CD4-positive, alpha-beta T cell (primary cell): ENCODE measurements at regions not wholly inside any gene's neighbourhood (a gene's known extent, or its start where the extent isn't known, plus 50 kb on each side); places are given as distances from the start of the nearest gene placed in this dataset.

Experiments
- ATAC-seq: fragments of 200-7000 bp; cut with Tn5 transposase; one replicate; pipeline ENCODE4 v1.10.0; 2022; ENCODE audit warnings: mild to moderate bottlenecking; ENCODE audit not compliant: poor library complexity
- CTCF ChIA-PET: fragments of 350-600 bp; sonication (Branson Sonifier 250); formaldehyde crosslinking; loops from one replicate; lab custom pipeline; 2021; ENCODE audit warnings: antibody characterized with exemption, inconsistent platforms; lab: Charles Lee
- POLR2A ChIA-PET: fragments of 350-600 bp; sonication (Branson Sonifier 250); formaldehyde crosslinking; loops from one replicate; lab custom pipeline; 2021; ENCODE audit warnings: antibody characterized with exemption, inconsistent platforms; lab: Charles Lee
- DNase-seq, 14 experiments: peaks; one replicate each; pipeline ENCODE4 v3.0.0-alpha.2; 2013 to 2020; ENCODE audit warnings: mixed read lengths in 2 of 14
- H3K27ac ChIP-seq, 2 donors: one replicate each; pipeline versions ENCODE4 v1.5.1 to v1.7.0; 2013; ENCODE audit warnings: low read length in 2 of 2, low read depth in 1 of 2, mild to moderate bottlenecking in 1 of 2
- H3K27me3 ChIP-seq, 2 experiments: 1 replicate in 1 of 2; 2 replicates in 1 of 2; pipeline versions ENCODE4 v1.6.1 to v1.7.0; 2013; ENCODE audit warnings: low read length in 2 of 2, control low read depth in 1 of 2, mild to moderate bottlenecking in 1 of 2, moderate library complexity in 1 of 2; ENCODE audit not compliant: insufficient read depth in 2 of 2, control insufficient read depth in 1 of 2
- H3K36me3 ChIP-seq: one replicate; pipeline ENCODE4 v1.6.1; 2013; ENCODE audit warnings: low read length, control low read depth; ENCODE audit not compliant: insufficient read depth
- H3K4me1 ChIP-seq: one replicate; pipeline ENCODE4 v1.6.1; 2013; ENCODE audit warnings: low read length, control low read depth; ENCODE audit not compliant: insufficient read depth
- H3K4me3 ChIP-seq: one replicate; pipeline ENCODE4 v1.5.1; 2013; ENCODE audit warnings: mild to moderate bottlenecking, low read length, moderate library complexity
- H3K9me3 ChIP-seq, 2 experiments: 1 replicate in 1 of 2; 2 replicates in 1 of 2; pipeline versions ENCODE4 v1.6.1 to v1.7.0; 2013; ENCODE audit warnings: low read length in 2 of 2, mild to moderate bottlenecking in 2 of 2, control low read depth in 1 of 2, moderate library complexity in 1 of 2; ENCODE audit not compliant: control insufficient read depth in 1 of 2, insufficient read depth in 1 of 2
- H3K27ac Mint-ChIP-seq: one replicate; pipeline ENCODE4 v1.8.0; 2020; ENCODE audit warnings: mixed read lengths
- H3K27me3 Mint-ChIP-seq: one replicate; pipeline ENCODE4 v1.8.0; 2021; ENCODE audit warnings: mixed read lengths
- H3K36me3 Mint-ChIP-seq: one replicate; pipeline ENCODE4 v1.8.0; 2021; ENCODE audit warnings: low read depth, mixed read lengths
- H3K4me1 Mint-ChIP-seq: one replicate; pipeline ENCODE4 v1.8.0; 2021; ENCODE audit warnings: low read depth, mixed read lengths
- H3K4me3 Mint-ChIP-seq: one replicate; pipeline ENCODE4 v1.8.0; 2020; ENCODE audit warnings: mild to moderate bottlenecking, mixed read lengths
- H3K9me3 Mint-ChIP-seq: one replicate; pipeline ENCODE4 v1.8.0; 2020; ENCODE audit warnings: mixed read lengths
- intact Hi-C, 2 experiments: fragments of 100-400 bp; cut with DNase I in 1 of 2; cut with micrococcal nuclease in 1 of 2; formaldehyde crosslinking; loops; one replicate each; pipeline versions ENCODE4 v1.15.1 to v1.9.0; 2023 to 2025; cut with DNase I, micrococcal nuclease
- TF ChIP-seq, protein P1 (sequence below): fragments of 200-600 bp; IDR thresholded peaks from one replicate; pipeline ENCODE4 v1.8.0; 2022; ENCODE audit warnings: antibody characterized with exemption, mild to moderate bottlenecking

DNA sequence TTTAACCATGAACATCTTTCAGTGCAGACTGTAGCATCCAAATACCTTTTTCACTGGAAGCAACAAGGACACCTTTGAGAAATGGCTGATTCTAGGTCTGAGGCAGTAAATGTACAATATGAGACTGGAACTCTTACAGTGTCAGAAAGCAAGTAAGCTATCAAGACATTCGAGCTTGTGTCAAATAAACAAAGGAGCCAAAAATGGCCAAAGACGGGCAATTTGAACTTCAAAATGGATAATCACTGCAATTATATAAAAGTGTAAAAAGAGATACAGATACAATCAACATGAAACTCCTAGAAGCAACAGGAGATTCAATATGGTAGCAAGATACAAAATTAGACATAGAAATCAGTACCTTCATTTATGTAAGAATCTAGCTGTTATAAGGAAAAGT lies 138.5 kb upstream of the CCDC54 start:
- Mint-ChIP-seq H3K27ac (no peak overlapping the region), H3K4me1 (peaks cover 13% of the 10 kb centered on the region), H3K4me3 (peak overlapping the region; percentile 92), H3K36me3 (no peaks in the 10 kb centered on the region), H3K9me3 (no peaks in the 10 kb centered on the region), H3K27me3 (peaks cover 7% of the 10 kb centered on the region)
- no peaks in the 10 kb centered on the region for H3K27me3 ChIP-seq
- ATAC-seq (no peak), DNase-seq (no peak)
- intact Hi-C loops, result loop anchor here (5.0 to 10.0 kb wide), 8 partner anchors 284 to 1314 kb away; partner anchors contain the start of gene BBX (in 1 of the 2)
- ChIA-PET POLR2A (no interaction called here), CTCF (no interaction called here)
- no peak overlapping the region for H3K4me3 ChIP-seq
- no peaks in the 10 kb centered on the region for H3K9me3 ChIP-seq
- TF ChIP-seq, protein P1, sequence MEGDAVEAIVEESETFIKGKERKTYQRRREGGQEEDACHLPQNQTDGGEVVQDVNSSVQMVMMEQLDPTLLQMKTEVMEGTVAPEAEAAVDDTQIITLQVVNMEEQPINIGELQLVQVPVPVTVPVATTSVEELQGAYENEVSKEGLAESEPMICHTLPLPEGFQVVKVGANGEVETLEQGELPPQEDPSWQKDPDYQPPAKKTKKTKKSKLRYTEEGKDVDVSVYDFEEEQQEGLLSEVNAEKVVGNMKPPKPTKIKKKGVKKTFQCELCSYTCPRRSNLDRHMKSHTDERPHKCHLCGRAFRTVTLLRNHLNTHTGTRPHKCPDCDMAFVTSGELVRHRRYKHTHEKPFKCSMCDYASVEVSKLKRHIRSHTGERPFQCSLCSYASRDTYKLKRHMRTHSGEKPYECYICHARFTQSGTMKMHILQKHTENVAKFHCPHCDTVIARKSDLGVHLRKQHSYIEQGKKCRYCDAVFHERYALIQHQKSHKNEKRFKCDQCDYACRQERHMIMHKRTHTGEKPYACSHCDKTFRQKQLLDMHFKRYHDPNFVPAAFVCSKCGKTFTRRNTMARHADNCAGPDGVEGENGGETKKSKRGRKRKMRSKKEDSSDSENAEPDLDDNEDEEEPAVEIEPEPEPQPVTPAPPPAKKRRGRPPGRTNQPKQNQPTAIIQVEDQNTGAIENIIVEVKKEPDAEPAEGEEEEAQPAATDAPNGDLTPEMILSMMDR, result no peak
- H3K27ac ChIP-seq, result no peak overlapping the region
- no peaks in the 10 kb centered on the region for H3K36me3 ChIP-seq
- H3K4me1 ChIP-seq, result peaks cover 14% of the 10 kb centered on the region

DNA sequence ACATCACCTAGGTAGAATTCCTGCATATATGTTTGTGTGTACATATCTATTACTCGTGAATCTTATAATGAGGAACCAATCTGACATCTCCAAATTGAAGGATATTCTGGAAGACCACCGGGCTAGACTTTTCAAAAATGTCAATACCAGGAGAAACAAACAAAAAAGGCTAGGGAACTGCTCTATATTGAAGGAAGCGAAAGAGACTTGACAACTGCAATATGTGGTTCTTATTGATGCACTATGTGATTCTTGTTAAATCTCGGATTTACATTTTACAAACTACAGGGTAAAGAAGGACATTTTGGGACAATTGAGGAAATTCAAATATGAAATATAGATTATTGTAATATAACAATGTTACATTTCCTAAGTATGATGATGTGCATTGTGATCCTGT lies 137.5 kb upstream of the CCDC54 start:
- TF ChIP-seq, protein P1, result no peak
- CTCF ChIA-PET, result no interaction called here
- Histone ChIP-seq H3K27ac (no peak overlapping the region), H3K9me3 (no peaks in the 10 kb centered on the region), H3K4me1 (peaks cover 14% of the 10 kb centered on the region), H3K27me3 (no peaks in the 10 kb centered on the region), H3K36me3 (no peaks in the 10 kb centered on the region), H3K4me3 (no peak overlapping the region)
- no peaks in the 10 kb centered on the region for H3K9me3 Mint-ChIP-seq
- no peaks in the 10 kb centered on the region for H3K36me3 Mint-ChIP-seq
- POLR2A ChIA-PET, result no interaction called here
- H3K4me3 Mint-ChIP-seq, result peak overlapping the region; percentile 92
- H3K27me3 Mint-ChIP-seq, result peaks cover 7% of the 10 kb centered on the region
- H3K27ac Mint-ChIP-seq, result no peak overlapping the region
- intact Hi-C loops, result loop anchor here (5.0 to 10.0 kb wide), 9 partner anchors 283 to 1313 kb away; partner anchors contain the start of gene BBX (in 1 of the 2)
- peaks cover 13% of the 10 kb centered on the region for H3K4me1 Mint-ChIP-seq
- ATAC-seq (no peak), DNase-seq (no peak)

DNA sequence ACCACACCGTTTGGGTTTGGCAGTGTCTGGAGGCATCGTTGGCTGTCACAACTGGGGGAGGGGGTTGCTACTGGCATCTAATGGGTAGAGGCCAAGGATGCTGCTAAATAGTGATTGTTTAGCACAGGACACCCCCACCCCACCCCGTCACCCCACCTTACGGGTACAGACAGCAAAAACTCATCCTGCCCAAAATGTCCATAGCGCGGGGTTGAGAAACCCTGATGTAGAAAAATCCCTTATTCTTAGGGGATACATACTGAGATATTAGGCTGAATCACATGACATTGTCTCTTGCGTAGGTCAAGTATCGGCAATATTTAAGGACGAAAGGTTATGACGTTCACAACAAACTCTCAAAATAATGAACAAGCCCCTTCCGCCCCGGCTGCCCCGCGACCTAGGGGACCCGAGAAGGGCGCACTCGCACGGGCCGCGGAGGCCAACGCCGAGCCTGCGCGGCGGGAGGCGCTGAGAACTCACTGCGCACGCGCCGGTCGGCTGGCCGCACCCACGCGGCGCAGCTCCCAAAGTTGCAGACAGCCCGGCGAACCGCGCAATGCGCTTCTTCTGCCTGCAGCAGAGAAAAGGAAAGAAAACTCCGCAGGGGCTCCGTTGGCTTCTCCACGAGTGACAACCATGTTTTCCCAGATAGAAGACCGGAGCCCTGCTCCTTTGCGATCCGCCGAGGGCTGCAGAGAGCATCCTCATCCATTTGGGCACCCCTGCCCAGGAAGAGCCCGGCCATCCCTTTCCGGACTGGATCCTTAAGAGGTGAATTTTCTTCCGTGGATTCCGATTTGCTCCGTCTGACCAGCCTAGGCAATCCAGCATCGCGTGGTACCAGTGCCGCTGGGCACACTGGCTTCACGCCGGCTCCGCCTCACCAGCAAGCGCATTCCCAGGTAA lies 136.8 kb upstream of the CCDC54 start:
- Histone ChIP-seq H3K27me3 (no peaks in the 10 kb centered on the region), H3K27ac (no peak overlapping the region), H3K9me3 (no peaks in the 10 kb centered on the region), H3K36me3 (no peaks in the 10 kb centered on the region), H3K4me1 (peaks cover 14% of the 10 kb centered on the region), H3K4me3 (peak overlapping the region; percentile 70)
- Mint-ChIP-seq H3K9me3 (no peaks in the 10 kb centered on the region), H3K4me1 (peaks cover 13% of the 10 kb centered on the region), H3K27me3 (peaks cover 7% of the 10 kb centered on the region), H3K27ac (peak overlapping the region; percentile 40), H3K36me3 (no peaks in the 10 kb centered on the region), H3K4me3 (peak overlapping the region; percentile 92)
- intact Hi-C loops, result loop anchor here in 1 of 2 experiments (5.0 kb wide), 1 partner anchor 292 kb away; no protein-coding TSS in a partner anchor
- TF ChIP-seq, protein P1, result no peak
- POLR2A ChIA-PET, result no interaction called here
- ATAC-seq, result peak; percentile 90
- CTCF ChIA-PET, result no interaction called here
- DNase-seq, result peak; percentile 46 to 89 (median 65)
